ENCODE measurements at regions not wholly inside any gene's neighbourhood (a gene's known extent, or its start where the extent isn't known, plus 50 kb on each side); places are given as distances from the start of the nearest gene placed in this dataset.

- no peak overlapping the region for H3K9ac ChIP-seq (ENCODE audit: extremely low read depth, low read length, poor library complexity, severe bottlenecking)
- no peaks in the 10 kb centered on the region for H3K9me3 ChIP-seq (ENCODE audit: control insufficient read depth, low read length)
- no peak overlapping the region for H3K4me3 ChIP-seq (ENCODE audit: low read length)
- Mint-ChIP-seq H3K4me3 (no peak overlapping the region), H3K27me3 (ENCODE audit: insufficient read depth) (no peaks in the 10 kb centered on the region), H3K9me3 (peaks cover 3% of the 10 kb centered on the region), H3K36me3 (ENCODE audit: low read depth) (no peaks in the 10 kb centered on the region), H3K4me1 (no peaks in the 10 kb centered on the region), H3K27ac (no peak overlapping the region)
- DNase-seq, result no peak
- H3K36me3 ChIP-seq (ENCODE audit: control insufficient read depth, insufficient read depth, low read length), result no peaks in the 10 kb centered on the region
- 40 to 43% methylated on average over 1 to 2 of the region's 2 CpGs for WGBS, 2 experiments (ENCODE audit: insufficient coverage in 1 of 2, insufficient read length in 1 of 2)
- no peaks in the 10 kb centered on the region for H3K4me1 ChIP-seq (ENCODE audit: control insufficient read depth, insufficient read depth, low read length)
- H3K27ac ChIP-seq (ENCODE audit: low read depth, low read length), result no peak overlapping the region
- peaks cover 6% of the 10 kb centered on the region for H3K27me3 ChIP-seq (ENCODE audit: control insufficient read depth, insufficient read depth, low read length, poor library complexity, severe bottlenecking)
- no peak for TF ChIP-seq CTCF (conservative IDR thresholded peaks at IDR 0.05)
Measured at GRCh38 chr3:182349051-182349450, 444.3 kb upstream of the ATP11B start.

- no peak for TF ChIP-seq CTCF (conservative IDR thresholded peaks at IDR 0.05)
- Mint-ChIP-seq H3K27me3 (ENCODE audit: insufficient read depth) (no peaks in the 10 kb centered on the region), H3K36me3 (ENCODE audit: low read depth) (no peaks in the 10 kb centered on the region), H3K4me1 (no peaks in the 10 kb centered on the region), H3K4me3 (no peak overlapping the region), H3K27ac (no peak overlapping the region), H3K9me3 (peaks cover 3% of the 10 kb centered on the region)
- no peak overlapping the region for H3K4me3 ChIP-seq (ENCODE audit: low read length)
- H3K9ac ChIP-seq (ENCODE audit: extremely low read depth, low read length, poor library complexity, severe bottlenecking), result no peak overlapping the region
- no peak overlapping the region for H3K27ac ChIP-seq (ENCODE audit: low read depth, low read length)
- no peak for DNase-seq
- no peaks in the 10 kb centered on the region for H3K36me3 ChIP-seq (ENCODE audit: control insufficient read depth, insufficient read depth, low read length)
- peaks cover 6% of the 10 kb centered on the region for H3K27me3 ChIP-seq (ENCODE audit: control insufficient read depth, insufficient read depth, low read length, poor library complexity, severe bottlenecking)
- 71 to 92% methylated on average over 1 of the region's 1 CpG for WGBS, 2 experiments (ENCODE audit: insufficient coverage in 1 of 2, insufficient read length in 1 of 2)
- no peaks in the 10 kb centered on the region for H3K9me3 ChIP-seq (ENCODE audit: control insufficient read depth, low read length)
- no peaks in the 10 kb centered on the region for H3K4me1 ChIP-seq (ENCODE audit: control insufficient read depth, insufficient read depth, low read length)
Measured at GRCh38 chr3:182349951-182350517, 443.3 kb upstream of the ATP11B start.

- no peaks in the 10 kb centered on the region for H3K9me3 Mint-ChIP-seq
- Histone ChIP-seq H3K4me1 (ENCODE audit: control insufficient read depth, insufficient read depth, low read length) (no peaks in the 10 kb centered on the region), H3K27me3 (ENCODE audit: control insufficient read depth, insufficient read depth, low read length, poor library complexity, severe bottlenecking) (no peaks in the 10 kb centered on the region), H3K27ac (ENCODE audit: low read depth, low read length) (no peak overlapping the region), H3K9ac (ENCODE audit: extremely low read depth, low read length, poor library complexity, severe bottlenecking) (no peak overlapping the region), H3K9me3 (ENCODE audit: control insufficient read depth, low read length) (no peaks in the 10 kb centered on the region), H3K36me3 (ENCODE audit: control insufficient read depth, insufficient read depth, low read length) (no peaks in the 10 kb centered on the region), H3K4me3 (ENCODE audit: low read length) (no peak overlapping the region)
- no peak for DNase-seq
- no peaks in the 10 kb centered on the region for H3K36me3 Mint-ChIP-seq (ENCODE audit: low read depth)
- no peak overlapping the region for H3K27ac Mint-ChIP-seq
- H3K4me1 Mint-ChIP-seq, result peaks cover 3% of the 10 kb centered on the region
- 67% methylated on average over 1 of the region's 1 CpG; no CpG with 5 or more reads in 1 of the 2 experiments for WGBS, 2 experiments (ENCODE audit: insufficient coverage in 1 of 2, insufficient read length in 1 of 2)
- no peak for TF ChIP-seq CTCF (conservative IDR thresholded peaks at IDR 0.05)
- H3K27me3 Mint-ChIP-seq (ENCODE audit: insufficient read depth), result no peaks in the 10 kb centered on the region
- H3K4me3 Mint-ChIP-seq, result no peak overlapping the region
Measured at GRCh38 chr3:182357928-182358327, 435.4 kb upstream of the ATP11B start.
